H9 (cell line): ENCODE measurements at regions not wholly inside any gene's neighbourhood (a gene's known extent, or its start where the extent isn't known, plus 50 kb on each side); places are given as distances from the start of the nearest gene placed in this dataset.

Experiments
- DNase-seq: peaks from one replicate; pipeline ENCODE4 v3.0.0-alpha.2; 2017
- H2AFZ ChIP-seq: one replicate; pipeline ENCODE4 v1.6.1; 2013; ENCODE audit warnings: mild to moderate bottlenecking, low read length, control low read depth, moderate library complexity
- H2AK5ac ChIP-seq: 2 replicates; pipeline ENCODE4 v1.6.1; 2013; ENCODE audit warnings: low read length, control low read depth, mixed read lengths; ENCODE audit not compliant: insufficient read length
- H2BK120ac ChIP-seq: one replicate; pipeline ENCODE4 v1.6.1; 2013; ENCODE audit warnings: low read depth, mild to moderate bottlenecking, low read length, control low read depth, inconsistent platforms; ENCODE audit not compliant: poor library complexity, severe bottlenecking
- H2BK12ac ChIP-seq: 2 replicates; pipeline ENCODE4 v1.6.1; 2013; ENCODE audit warnings: low read length, control low read depth, mixed read lengths, low read depth; ENCODE audit not compliant: insufficient read length
- H2BK15ac ChIP-seq: 2 replicates; pipeline ENCODE4 v1.6.1; 2013; ENCODE audit warnings: low read depth, low read length, control low read depth
- H2BK20ac ChIP-seq: one replicate; pipeline ENCODE4 v1.6.1; 2013; ENCODE audit warnings: low read depth, mild to moderate bottlenecking, low read length, control low read depth, inconsistent platforms; ENCODE audit not compliant: poor library complexity, severe bottlenecking
- H2BK5ac ChIP-seq: 2 replicates; pipeline ENCODE4 v1.6.1; 2013; ENCODE audit warnings: low read length, control low read depth, mixed read lengths; ENCODE audit not compliant: insufficient read length
- H3K14ac ChIP-seq: 2 replicates; pipeline ENCODE4 v1.6.1; 2013; ENCODE audit warnings: low read length, control low read depth; ENCODE audit not compliant: insufficient read depth
- H3K18ac ChIP-seq: 2 replicates; pipeline ENCODE4 v1.6.1; 2013; ENCODE audit warnings: low read depth, mild to moderate bottlenecking, mixed read lengths, low read length, control low read depth; ENCODE audit not compliant: insufficient read length
- H3K23ac ChIP-seq: 2 replicates; pipeline ENCODE4 v1.6.1; 2013; ENCODE audit warnings: low read length, control low read depth, mixed read lengths, low read depth; ENCODE audit not compliant: insufficient read length
- H3K23me2 ChIP-seq: 2 replicates; pipeline ENCODE4 v1.6.1; 2013; ENCODE audit warnings: low read depth, mild to moderate bottlenecking, mixed read lengths, low read length, control low read depth; ENCODE audit not compliant: insufficient read length, poor library complexity, severe bottlenecking
- H3K27ac ChIP-seq: 2 replicates; pipeline ENCODE4 v1.5.1; 2013; ENCODE audit warnings: low read length, control low read depth, mixed read lengths, low read depth; ENCODE audit not compliant: insufficient read length
- H3K27me3 ChIP-seq: 2 replicates; pipeline ENCODE4 v1.6.1; 2013; ENCODE audit warnings: low read length, control low read depth, inconsistent platforms; ENCODE audit not compliant: insufficient read depth
- H3K4ac ChIP-seq: 2 replicates; pipeline ENCODE4 v1.6.1; 2013; ENCODE audit warnings: low read depth, mild to moderate bottlenecking, control low read depth, inconsistent platforms, low read length, moderate library complexity
- H3K4me1 ChIP-seq: 2 replicates; pipeline ENCODE4 v1.6.1; 2013; ENCODE audit warnings: low read length, control low read depth, inconsistent platforms; ENCODE audit not compliant: insufficient read depth
- H3K4me2 ChIP-seq: 2 replicates; pipeline ENCODE4 v1.6.1; 2013; ENCODE audit warnings: low read length, control low read depth, mixed read lengths; ENCODE audit not compliant: insufficient read length, insufficient read depth
- H3K56ac ChIP-seq: 2 replicates; pipeline ENCODE4 v1.6.1; 2013; ENCODE audit warnings: low read depth, mild to moderate bottlenecking, mixed read lengths, low read length, control low read depth; ENCODE audit not compliant: insufficient read length
- H3K79me1 ChIP-seq: 2 replicates; pipeline ENCODE4 v1.6.1; 2013; ENCODE audit warnings: low read depth, mild to moderate bottlenecking, moderate library complexity, low read length, control low read depth, inconsistent platforms; ENCODE audit not compliant: insufficient read depth, poor library complexity, severe bottlenecking
- H3K79me2 ChIP-seq: 2 replicates; pipeline ENCODE4 v1.6.1; 2013; ENCODE audit warnings: low read length, control low read depth, inconsistent platforms; ENCODE audit not compliant: insufficient read depth
- H3K9ac ChIP-seq: 2 replicates; pipeline ENCODE4 v1.6.1; 2013; ENCODE audit warnings: low read length, control low read depth, mixed read lengths; ENCODE audit not compliant: insufficient read length; ENCODE audit errors: extremely low read depth
- H3K9me3 ChIP-seq: one replicate; pipeline ENCODE4 v1.6.1; 2013; ENCODE audit warnings: low read depth, low read length, inconsistent platforms; ENCODE audit not compliant: control insufficient read depth
- H3T11ph ChIP-seq: one replicate; pipeline ENCODE4 v1.6.1; 2013; ENCODE audit warnings: mild to moderate bottlenecking, low read length, control low read depth, inconsistent platforms
- H4K20me1 ChIP-seq: one replicate; pipeline ENCODE4 v1.6.1; 2013; ENCODE audit not compliant: control insufficient read depth, insufficient read length, insufficient read depth
- H4K5ac ChIP-seq: 2 replicates; pipeline ENCODE4 v1.6.1; 2013; ENCODE audit warnings: low read depth, mild to moderate bottlenecking, mixed read lengths, low read length, control low read depth; ENCODE audit not compliant: insufficient read length
- H4K8ac ChIP-seq: replicated peaks from 2 replicates; pipeline ENCODE4 v1.6.1; 2013; ENCODE audit warnings: low read length, control low read depth, mixed read lengths, low read depth; ENCODE audit not compliant: insufficient read length
- H4K91ac ChIP-seq: 2 replicates; pipeline ENCODE4 v1.6.1; 2013; ENCODE audit warnings: low read depth, mild to moderate bottlenecking, moderate library complexity, mixed read lengths, low read length, control low read depth; ENCODE audit not compliant: insufficient read length
- H3K27ac Mint-ChIP-seq, 3 experiments: 2 replicates in 2 of 3; 3 replicates in 1 of 3; pipeline ENCODE4 v1.8.0; 2020 to 2021; ENCODE audit warnings: mixed read lengths in 3 of 3, mild to moderate bottlenecking in 1 of 3, moderate library complexity in 1 of 3
- H3K27me3 Mint-ChIP-seq: 2 replicates; pipeline ENCODE4 v1.8.0; 2021; ENCODE audit warnings: low read depth, mild to moderate bottlenecking, moderate library complexity, mixed read lengths
- H3K36me3 Mint-ChIP-seq, 3 experiments: 2 replicates in 2 of 3; 3 replicates in 1 of 3; pipeline ENCODE4 v1.8.0; 2020 to 2021; ENCODE audit warnings: low read depth in 3 of 3, mixed read lengths in 3 of 3; ENCODE audit not compliant: insufficient read depth in 1 of 3
- H3K4me1 Mint-ChIP-seq, 2 experiments: 2 replicates each; pipeline ENCODE4 v1.8.0; 2020; ENCODE audit warnings: mixed read lengths in 2 of 2
- H3K4me3 Mint-ChIP-seq, 2 experiments: 2 replicates in 1 of 2; 3 replicates in 1 of 2; pipeline ENCODE4 v1.8.0; 2020 to 2021; ENCODE audit warnings: mild to moderate bottlenecking in 2 of 2, mixed read lengths in 2 of 2, moderate library complexity in 1 of 2
- H3K9me3 Mint-ChIP-seq, 2 experiments: 2 replicates in 1 of 2; 3 replicates in 1 of 2; pipeline ENCODE4 v1.8.0; 2020; ENCODE audit warnings: mild to moderate bottlenecking in 2 of 2, mixed read lengths in 2 of 2, moderate library complexity in 1 of 2
- CTCF ChIP-seq: fragments of 200-600 bp; sonication (generic); conservative IDR thresholded peaks from 3 replicates; pipeline ENCODE4 v1.8.0; 2021; ENCODE audit warnings: antibody characterized with exemption, mild to moderate bottlenecking
- WGBS: extraction: QIAGEN DNeasy Blood & Tissue Kit; methylation state at CpG from one replicate; pipeline ENCODE4 v1.1.7; 2013; ENCODE audit warnings: missing lambda C conversion rate, low lambda C conversion rate, mixed read lengths; ENCODE audit not compliant: insufficient read length; ENCODE audit errors: extremely low coverage; 5-methylcytosine and 5-hydroxymethylcytosine counted together

- no peak overlapping the region for H2AFZ ChIP-seq
Measured at GRCh38 chr2:163800951-163801381, 65.2 kb upstream of the FIGN start.

More at GRCh38 chr2:163800951-163801381, 65.2 kb upstream of the FIGN start:
- Histone ChIP-seq H3K14ac (no peak overlapping the region), H3K4me1 (no peaks in the 10 kb centered on the region), H2BK5ac (no peak overlapping the region), H4K8ac (no peak overlapping the region), H4K5ac (no peak overlapping the region), H2AK5ac (no peak overlapping the region), H3K4ac (no peak overlapping the region), H3K56ac (no peak overlapping the region), H3K27me3 (no peaks in the 10 kb centered on the region), H4K20me1 (no peaks in the 10 kb centered on the region), H3K27ac (no peak overlapping the region), H3K4me2 (no peak overlapping the region), H2BK15ac (no peak overlapping the region), H3K79me1 (no peaks in the 10 kb centered on the region), H3K18ac (no peak overlapping the region), H3K9ac (no peak overlapping the region), H3K23ac (no peak overlapping the region), H3K79me2 (no peaks in the 10 kb centered on the region), H2BK120ac (no peak overlapping the region), H4K91ac (no peak overlapping the region), H3T11ph (no peak overlapping the region), H3K23me2 (no peaks in the 10 kb centered on the region), H2BK12ac (no peak overlapping the region), H2BK20ac (no peak overlapping the region), H3K9me3 (no peaks in the 10 kb centered on the region)
- Mint-ChIP-seq H3K4me1 (peaks cover 0 to 3% of the 10 kb centered on the region in 2 experiments; a peak in 2 of 4 replicates), H3K27me3 (no peaks in the 10 kb centered on the region), H3K9me3 (no peaks in the 10 kb centered on the region), H3K36me3 (no peaks in the 10 kb centered on the region), H3K27ac (no peak overlapping the region), H3K4me3 (no peak overlapping the region)
- no peak for DNase-seq
- no peak for TF ChIP-seq CTCF
- no CpG with 5 or more reads among the region's 3 CpGs for WGBS
